Naive B cell (primary cell): ENCODE measurements at regions not wholly inside any gene's neighbourhood (a gene's known extent, or its start where the extent isn't known, plus 50 kb on each side); places are given as distances from the start of the nearest gene placed in this dataset.
A peak's percentile ranks its signal among the peaks of the same experiment; 100 is the strongest.

Source experiments
- ATAC-seq, 2 donors: fragments of 150-1000 bp; cut with Tn5 transposase; 2 replicates each; pipeline ENCODE4 v1.10.0; 2021; ENCODE audit warnings: low read depth in 2 of 2, mild to moderate bottlenecking in 2 of 2, moderate library complexity in 2 of 2
- DNase-seq: peaks from one replicate; pipeline ENCODE4 v3.0.0; 2022
- H3K27ac Mint-ChIP-seq, 6 donors: one replicate each; pipeline ENCODE4 v1.8.0; 2020 to 2022; ENCODE audit warnings: mild to moderate bottlenecking in 6 of 6, mixed read lengths in 6 of 6, moderate library complexity in 5 of 6, inconsistent platforms in 2 of 6
- H3K27me3 Mint-ChIP-seq, 3 donors: one replicate each; pipeline ENCODE4 v1.8.0; 2021 to 2022; ENCODE audit warnings: mixed read lengths in 3 of 3, mild to moderate bottlenecking in 1 of 3
- H3K36me3 Mint-ChIP-seq, 2 donors: one replicate each; pipeline ENCODE4 v1.8.0; 2020 to 2022; ENCODE audit warnings: mixed read lengths in 2 of 2, inconsistent platforms in 1 of 2, mild to moderate bottlenecking in 1 of 2
- H3K4me1 Mint-ChIP-seq, 3 donors: one replicate each; pipeline ENCODE4 v1.8.0; 2020 to 2022; ENCODE audit warnings: mixed read lengths in 3 of 3, inconsistent platforms in 1 of 3, mild to moderate bottlenecking in 1 of 3, moderate library complexity in 1 of 3
- H3K4me3 Mint-ChIP-seq, 8 donors: one replicate each; pipeline ENCODE4 v1.8.0; 2020 to 2022; ENCODE audit warnings: mild to moderate bottlenecking in 8 of 8, mixed read lengths in 8 of 8, moderate library complexity in 8 of 8, inconsistent platforms in 2 of 8
- H3K9me3 Mint-ChIP-seq, 7 donors: one replicate each; pipeline ENCODE4 v1.8.0; 2020 to 2022; ENCODE audit warnings: mixed read lengths in 7 of 7, mild to moderate bottlenecking in 5 of 7, inconsistent platforms in 2 of 7, moderate library complexity in 1 of 7

GRCh38 chr9:117595650-117596049, 108.6 kb upstream of the TLR4 start:
- H3K27ac Mint-ChIP-seq, result no peak overlapping the region
- DNase-seq (no peak), ATAC-seq (no peak)
- no peaks in the 10 kb centered on the region for H3K4me1 Mint-ChIP-seq
- peaks cover 0 to 8% of the 10 kb centered on the region in 2 donors for H3K36me3 Mint-ChIP-seq
- H3K4me3 Mint-ChIP-seq, result no peak overlapping the region
- peaks cover 2 to 37% (median 9%) of the 10 kb centered on the region in 7 donors for H3K9me3 Mint-ChIP-seq
- H3K27me3 Mint-ChIP-seq, result peaks cover 0 to 12% (median 6%) of the 10 kb centered on the region in 3 donors

DNA sequence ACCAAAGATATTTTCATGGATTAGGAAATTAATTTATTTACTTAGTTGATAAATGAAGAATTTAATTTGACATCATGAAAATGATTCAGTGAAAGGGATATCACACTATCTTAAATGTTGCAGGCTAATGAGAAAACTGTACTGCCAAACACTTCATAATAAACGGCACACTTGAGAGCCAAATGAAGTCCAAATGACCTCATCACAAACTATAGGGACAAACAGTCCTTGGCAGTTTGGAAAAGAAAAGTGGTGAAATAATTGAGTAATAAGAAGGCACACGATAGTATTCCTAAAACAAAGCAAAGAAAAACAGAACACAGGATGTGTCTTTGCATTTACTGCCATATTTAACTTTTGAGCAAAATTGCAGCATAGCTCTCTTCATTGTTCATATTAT, 116.9 kb upstream of the TLR4 start:
- H3K36me3 Mint-ChIP-seq, result no peaks in the 10 kb centered on the region
- peaks cover 0 to 12% (median 3%) of the 10 kb centered on the region in 7 donors for H3K9me3 Mint-ChIP-seq
- DNase-seq, result no peak
- H3K27me3 Mint-ChIP-seq, result peaks cover 0 to 9% (median 4%) of the 10 kb centered on the region in 3 donors
- H3K4me1 Mint-ChIP-seq, result no peaks in the 10 kb centered on the region
- ATAC-seq, result no peak
- no peak overlapping the region for H3K27ac Mint-ChIP-seq
- no peak overlapping the region for H3K4me3 Mint-ChIP-seq

DNA sequence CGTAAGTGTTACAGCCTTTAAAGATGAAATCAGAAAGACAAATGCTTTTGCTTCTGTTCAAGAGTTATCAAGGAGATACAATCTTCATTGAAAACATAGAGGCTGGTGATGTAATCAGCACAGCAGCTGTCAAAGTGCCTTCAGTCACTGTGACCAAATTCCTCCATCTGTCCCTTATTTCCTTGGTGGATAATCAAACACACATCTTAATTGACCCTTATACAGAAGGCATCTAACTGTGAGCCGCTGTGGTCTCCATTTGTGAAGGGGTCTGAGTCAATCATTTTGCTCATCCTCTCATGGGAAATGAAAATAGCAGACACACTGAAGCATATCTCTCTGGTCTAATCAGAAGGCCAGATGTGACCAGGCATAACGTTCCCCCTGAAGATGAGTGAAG, 130.1 kb upstream of the TLR4 start:
- Mint-ChIP-seq H3K27me3 (no peaks in the 10 kb centered on the region), H3K27ac (no peak overlapping the region), H3K4me3 (no peak overlapping the region), H3K4me1 (no peaks in the 10 kb centered on the region), H3K36me3 (peaks cover 0 to 4% of the 10 kb centered on the region in 2 donors), H3K9me3 (peaks cover 2 to 12% (median 7%) of the 10 kb centered on the region in 7 donors)
- DNase-seq, result no peak
- ATAC-seq, result no peak

DNA sequence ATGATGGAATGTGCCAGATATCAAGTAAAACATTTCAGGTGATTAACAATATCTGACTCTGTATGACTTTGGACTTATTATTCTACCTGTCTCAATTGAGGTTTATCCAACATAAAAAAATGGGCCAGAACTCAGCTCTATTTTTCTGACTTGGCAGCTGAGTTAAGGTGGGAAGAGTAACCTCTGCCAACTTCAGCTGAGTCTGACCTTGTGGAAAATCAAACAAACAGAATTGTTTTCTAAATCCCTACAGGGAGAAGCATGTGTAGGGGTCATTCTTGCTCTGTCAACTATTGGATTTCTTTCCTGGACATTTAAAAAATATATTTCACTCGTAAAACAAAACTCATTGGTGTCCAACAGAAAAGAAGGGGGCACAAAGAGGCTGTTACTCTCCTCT, 139.4 kb upstream of the TLR4 start:
- Mint-ChIP-seq H3K27me3 (peaks cover 0 to 3% (median 0%) of the 10 kb centered on the region in 3 donors), H3K4me1 (no peaks in the 10 kb centered on the region), H3K27ac (no peak overlapping the region), H3K4me3 (no peak overlapping the region), H3K9me3 (peaks cover 0 to 5% (median 1%) of the 10 kb centered on the region in 7 donors), H3K36me3 (no peaks in the 10 kb centered on the region)
- ATAC-seq (no peak), DNase-seq (no peak)

DNA sequence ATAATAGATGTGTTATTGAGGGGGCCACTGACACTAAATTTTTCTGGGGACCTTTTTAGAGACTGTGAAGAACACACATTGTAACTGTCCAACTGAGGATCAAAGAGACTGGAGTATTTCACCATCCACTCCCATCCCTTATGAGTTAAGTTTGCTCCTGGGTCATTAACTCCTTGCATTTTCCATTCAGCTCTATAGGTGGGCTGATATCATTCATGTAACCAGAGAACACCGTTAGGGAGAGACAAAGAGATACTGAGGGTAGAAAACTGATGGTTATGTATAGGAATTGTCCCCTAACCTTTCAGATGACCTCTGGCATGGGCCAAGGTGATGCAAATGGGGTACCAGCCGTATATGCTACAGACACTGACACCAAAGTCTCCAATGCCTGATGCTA, 142.4 kb upstream of the TLR4 start:
- Mint-ChIP-seq H3K9me3 (peaks cover 0 to 10% (median 1%) of the 10 kb centered on the region in 7 donors), H3K4me3 (no peak overlapping the region), H3K4me1 (no peaks in the 10 kb centered on the region), H3K27me3 (peaks cover 0 to 10% (median 4%) of the 10 kb centered on the region in 3 donors), H3K36me3 (no peaks in the 10 kb centered on the region), H3K27ac (no peak overlapping the region)
- DNase-seq (no peak), ATAC-seq (no peak)

DNA sequence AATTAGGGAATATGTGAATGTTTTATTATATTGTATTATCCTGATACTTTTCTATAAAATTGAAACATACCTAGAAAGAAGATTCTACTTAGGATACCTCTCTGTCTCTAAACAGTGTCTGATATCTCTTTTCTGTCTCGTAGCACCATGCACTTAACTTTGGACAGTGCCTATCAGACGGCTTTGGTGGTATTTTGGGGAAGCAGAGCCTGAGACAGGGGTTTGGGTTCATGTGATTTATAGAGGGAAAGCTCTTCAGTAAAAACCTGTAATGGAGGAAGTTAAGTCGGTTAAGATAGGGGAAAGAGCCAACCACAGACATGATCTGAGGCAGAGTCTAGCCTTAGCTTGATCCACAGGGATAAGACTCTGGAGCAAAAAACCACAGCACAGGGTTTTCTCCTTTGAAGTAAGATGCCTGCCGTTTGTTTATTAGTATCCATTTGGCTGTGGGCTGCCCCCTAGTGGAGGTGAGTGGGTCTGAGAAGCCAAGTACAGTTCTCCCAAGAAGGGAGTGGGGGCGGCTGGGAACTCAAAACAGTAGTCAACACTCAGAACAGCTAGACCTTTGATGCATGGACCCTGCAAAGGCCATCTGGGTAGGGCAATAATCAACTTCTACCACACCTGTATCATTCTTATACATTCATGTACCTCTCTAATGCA, 141.2 kb upstream of the ASTN2 start:
- Mint-ChIP-seq H3K4me3 (no peak overlapping the region), H3K36me3 (no peaks in the 10 kb centered on the region), H3K9me3 (peaks cover 0 to 6% (median 2%) of the 10 kb centered on the region in 7 donors), H3K27me3 (peaks cover 0 to 8% (median 4%) of the 10 kb centered on the region in 3 donors), H3K27ac (no peak overlapping the region), H3K4me1 (no peaks in the 10 kb centered on the region)
- DNase-seq, result no peak
- ATAC-seq, result no peak

- no peaks in the 10 kb centered on the region for H3K36me3 Mint-ChIP-seq
- no peaks in the 10 kb centered on the region for H3K4me1 Mint-ChIP-seq
- ATAC-seq (no peak), DNase-seq (no peak)
- peaks cover 7 to 12% (median 10%) of the 10 kb centered on the region in 3 donors for H3K27me3 Mint-ChIP-seq
- H3K27ac Mint-ChIP-seq, result no peak overlapping the region
- peaks cover 0 to 2% (median 0%) of the 10 kb centered on the region in 7 donors for H3K9me3 Mint-ChIP-seq
- H3K4me3 Mint-ChIP-seq, result no peak overlapping the region
These were observed 138.0 kb upstream of the ASTN2 start for GRCh38 chr9:117552811-117553210.

DNA sequence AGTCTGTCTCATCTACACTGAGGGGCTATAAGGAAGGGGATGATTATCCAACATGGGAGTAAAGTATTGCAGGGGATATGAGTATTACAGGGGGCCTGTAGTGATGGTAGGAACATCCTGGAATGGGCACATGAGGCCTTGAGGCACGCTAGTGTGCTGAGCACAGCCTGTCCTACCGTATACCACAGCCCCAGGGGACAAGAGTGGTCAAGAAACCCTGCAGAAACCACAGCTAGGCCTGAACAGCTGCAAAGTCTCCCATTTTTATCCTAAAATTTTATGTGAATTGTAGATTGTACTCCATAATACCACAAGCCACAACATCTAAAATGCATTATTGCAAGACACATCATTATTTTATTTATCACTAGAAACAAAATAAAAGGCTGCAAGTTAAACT, 136.3 kb upstream of the ASTN2 start:
- DNase-seq, result no peak
- ATAC-seq, result no peak
- peaks cover 7 to 16% (median 13%) of the 10 kb centered on the region in 3 donors for H3K27me3 Mint-ChIP-seq
- H3K36me3 Mint-ChIP-seq, result no peaks in the 10 kb centered on the region
- peaks cover 0 to 2% (median 0%) of the 10 kb centered on the region in 7 donors for H3K9me3 Mint-ChIP-seq
- no peak overlapping the region for H3K4me3 Mint-ChIP-seq
- H3K27ac Mint-ChIP-seq, result no peak overlapping the region
- no peaks in the 10 kb centered on the region for H3K4me1 Mint-ChIP-seq

- Mint-ChIP-seq H3K27ac (no peak overlapping the region), H3K4me3 (no peak overlapping the region), H3K9me3 (peaks cover 0 to 2% (median 0%) of the 10 kb centered on the region in 7 donors), H3K36me3 (no peaks in the 10 kb centered on the region), H3K27me3 (peaks cover 7 to 17% (median 13%) of the 10 kb centered on the region in 3 donors), H3K4me1 (no peaks in the 10 kb centered on the region)
- DNase-seq, result no peak
- no peak for ATAC-seq
These were observed 134.6 kb upstream of the ASTN2 start for GRCh38 chr9:117549444-117549843.

GRCh38 chr9:117548556-117548955, 133.7 kb upstream of the ASTN2 start:
- H3K36me3 Mint-ChIP-seq, result no peaks in the 10 kb centered on the region
- no peak overlapping the region for H3K27ac Mint-ChIP-seq
- peaks cover 0 to 2% (median 0%) of the 10 kb centered on the region in 7 donors for H3K9me3 Mint-ChIP-seq
- no peak overlapping the region for H3K4me3 Mint-ChIP-seq
- peaks cover 7 to 17% (median 13%) of the 10 kb centered on the region in 3 donors for H3K27me3 Mint-ChIP-seq
- ATAC-seq (no peak), DNase-seq (no peak)
- H3K4me1 Mint-ChIP-seq, result no peaks in the 10 kb centered on the region

DNA sequence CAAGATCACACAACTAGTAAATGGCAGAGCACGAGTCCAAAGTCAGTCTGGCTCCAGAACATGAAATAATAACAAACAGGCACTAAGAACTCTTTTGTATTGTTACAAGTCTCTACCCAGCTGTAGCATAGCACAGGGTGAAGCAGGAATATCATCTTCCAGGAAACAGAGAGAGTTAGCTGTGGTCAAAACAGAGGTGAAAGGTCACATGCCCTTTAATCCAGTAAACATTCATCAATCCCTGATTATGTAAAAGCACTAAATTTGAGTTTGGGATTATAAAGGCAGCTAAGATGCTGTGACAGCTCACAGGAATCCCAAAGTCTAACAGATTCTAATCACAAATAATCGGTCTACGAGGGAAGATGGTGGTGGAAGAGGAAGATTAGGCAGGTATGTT, 133.0 kb upstream of the ASTN2 start:
- Mint-ChIP-seq H3K4me1 (no peaks in the 10 kb centered on the region), H3K27me3 (peaks cover 7 to 17% (median 13%) of the 10 kb centered on the region in 3 donors), H3K36me3 (no peaks in the 10 kb centered on the region), H3K9me3 (peaks cover 0 to 2% (median 0%) of the 10 kb centered on the region in 7 donors), H3K27ac (no peak overlapping the region), H3K4me3 (no peak overlapping the region)
- no peak for ATAC-seq
- no peak for DNase-seq

DNA sequence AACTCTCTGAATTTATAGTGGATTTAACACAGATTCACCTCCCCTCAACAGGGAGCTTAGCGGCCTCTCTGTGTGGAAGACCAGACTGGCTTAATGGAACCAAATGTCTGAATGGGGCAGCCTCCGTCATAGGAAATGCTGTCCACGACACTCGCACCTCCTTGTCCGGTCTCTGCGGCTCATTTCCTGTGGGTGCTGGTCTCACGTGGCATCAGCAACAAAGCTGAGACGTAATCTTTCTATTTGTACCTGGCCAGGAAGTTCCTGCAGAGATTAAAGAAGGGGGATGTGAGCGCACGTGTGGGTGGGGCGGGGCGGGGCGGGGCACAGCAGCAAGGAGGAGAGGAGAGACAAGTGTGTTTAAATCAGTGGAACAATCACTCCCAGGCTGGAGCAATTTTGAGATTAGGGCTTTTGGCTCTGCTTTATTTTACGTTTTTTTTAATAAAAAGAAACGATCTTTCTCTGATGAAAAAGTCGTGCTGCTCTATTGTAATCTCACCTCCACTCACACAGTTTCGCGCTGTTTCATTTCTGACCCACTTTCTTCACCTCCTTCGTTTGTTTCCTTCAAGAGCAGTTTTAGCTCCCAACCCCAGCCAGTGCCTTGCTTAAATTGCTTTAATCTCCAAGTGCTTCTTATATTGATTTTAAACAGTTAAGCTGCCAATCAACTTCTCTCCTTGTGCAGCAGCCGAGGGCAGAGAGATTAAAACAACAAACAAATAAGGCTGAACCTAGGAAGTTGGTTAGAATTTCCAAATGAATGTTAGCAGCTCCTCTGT, 132.2 kb upstream of the ASTN2 start:
- DNase-seq (no peak), ATAC-seq (peak in 1 of 2 donors; percentile 28)
- Mint-ChIP-seq H3K4me3 (no peak overlapping the region), H3K4me1 (no peaks in the 10 kb centered on the region), H3K27ac (no peak overlapping the region), H3K36me3 (no peaks in the 10 kb centered on the region), H3K9me3 (no peaks in the 10 kb centered on the region), H3K27me3 (peaks cover 7 to 17% (median 13%) of the 10 kb centered on the region in 3 donors)

DNA sequence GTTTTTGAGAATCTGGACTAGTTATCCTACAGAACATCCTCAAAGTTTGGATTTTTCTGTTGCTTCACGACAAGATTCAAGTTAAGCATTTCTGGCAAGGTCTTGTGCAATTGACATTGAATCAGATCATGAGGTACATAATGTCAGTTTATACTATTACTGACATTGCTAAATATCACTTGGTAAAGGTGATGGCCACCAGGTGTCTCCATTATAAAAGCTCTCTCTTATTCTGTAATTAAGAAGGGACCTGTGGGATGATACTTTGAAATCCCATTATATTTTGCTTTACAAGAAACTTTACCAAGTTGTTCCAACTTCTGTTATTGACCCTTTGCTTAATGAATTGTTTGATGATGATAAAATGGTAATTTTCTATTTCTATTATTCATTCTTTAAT, 131.0 kb upstream of the ASTN2 start:
- no peak overlapping the region for H3K27ac Mint-ChIP-seq
- ATAC-seq (no peak), DNase-seq (no peak)
- H3K27me3 Mint-ChIP-seq, result peaks cover 7 to 17% (median 17%) of the 10 kb centered on the region in 3 donors
- peaks cover 0 to 3% (median 0%) of the 10 kb centered on the region in 7 donors for H3K9me3 Mint-ChIP-seq
- H3K36me3 Mint-ChIP-seq, result no peaks in the 10 kb centered on the region
- no peaks in the 10 kb centered on the region for H3K4me1 Mint-ChIP-seq
- no peak overlapping the region for H3K4me3 Mint-ChIP-seq

- H3K9me3 Mint-ChIP-seq, result peaks cover 0 to 3% (median 0%) of the 10 kb centered on the region in 7 donors
- H3K4me3 Mint-ChIP-seq, result no peak overlapping the region
- H3K27ac Mint-ChIP-seq, result no peak overlapping the region
- DNase-seq, result no peak
- peaks cover 0 to 10% (median 8%) of the 10 kb centered on the region in 3 donors for H3K27me3 Mint-ChIP-seq
- no peaks in the 10 kb centered on the region for H3K36me3 Mint-ChIP-seq
- ATAC-seq, result no peak
- no peaks in the 10 kb centered on the region for H3K4me1 Mint-ChIP-seq
These were observed 128.2 kb upstream of the ASTN2 start for GRCh38 chr9:117543089-117543488.
